NT2/D1 (cell line): ENCODE measurements at regions not wholly inside any gene's neighbourhood (a gene's known extent, or its start where the extent isn't known, plus 50 kb on each side); places are given as distances from the start of the nearest gene placed in this dataset.

ENCODE experiments used
- SUZ12 ChIP-seq: IDR thresholded peaks from 2 replicates; pipeline ENCODE4 v1.6.1; 2011; ENCODE audit not compliant: insufficient read length, insufficient read depth; ENCODE audit errors: extremely low read depth
- YY1 ChIP-seq: IDR thresholded peaks from 2 replicates; pipeline ENCODE4 v1.6.1; 2011; ENCODE audit not compliant: insufficient read length, insufficient read depth
- ZNF274 ChIP-seq: IDR thresholded peaks from 2 replicates; pipeline ENCODE4 v1.6.1; 2011; ENCODE audit warnings: mild to moderate bottlenecking, low read depth, low read length

DNA sequence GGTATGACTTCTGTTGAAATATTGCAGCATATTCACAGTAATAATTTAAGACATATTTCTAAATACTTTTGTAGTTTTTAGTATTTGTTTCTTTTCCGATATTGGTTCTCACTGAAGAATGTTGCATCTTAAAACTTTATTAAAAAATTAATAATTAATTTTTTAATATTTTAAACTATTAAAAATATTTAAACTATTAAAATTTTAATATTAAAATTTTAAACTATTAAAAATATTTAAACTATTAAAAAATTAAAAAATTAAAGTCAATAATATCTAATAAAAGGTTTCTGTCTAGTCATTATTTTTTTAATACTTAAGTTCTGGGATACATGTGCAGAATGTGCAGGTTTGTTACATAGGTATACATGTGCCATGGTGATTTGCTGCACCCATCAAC lies 149.3 kb upstream of the CCNH start:
- TF ChIP-seq YY1 (no peak), ZNF274 (no peak), SUZ12 (no peak)
